Suppressor macrophage treated with lipopolysaccharide for 1 hour (primary cell): ENCODE measurements at regions not wholly inside any gene's neighbourhood (a gene's known extent, or its start where the extent isn't known, plus 50 kb on each side); places are given as distances from the start of the nearest gene placed in this dataset.

Experiments used
- DNase-seq, 3 donors: peaks; one replicate each; pipeline ENCODE4 v3.0.0-alpha.2; 2020 to 2022

- DNase-seq: no peak
Measured at GRCh38 chr4:30350288-30350687, 369.9 kb upstream of the PCDH7 start.

GRCh38 chr4:30354605-30355004, 365.6 kb upstream of the PCDH7 start:
- no peak for DNase-seq

DNA sequence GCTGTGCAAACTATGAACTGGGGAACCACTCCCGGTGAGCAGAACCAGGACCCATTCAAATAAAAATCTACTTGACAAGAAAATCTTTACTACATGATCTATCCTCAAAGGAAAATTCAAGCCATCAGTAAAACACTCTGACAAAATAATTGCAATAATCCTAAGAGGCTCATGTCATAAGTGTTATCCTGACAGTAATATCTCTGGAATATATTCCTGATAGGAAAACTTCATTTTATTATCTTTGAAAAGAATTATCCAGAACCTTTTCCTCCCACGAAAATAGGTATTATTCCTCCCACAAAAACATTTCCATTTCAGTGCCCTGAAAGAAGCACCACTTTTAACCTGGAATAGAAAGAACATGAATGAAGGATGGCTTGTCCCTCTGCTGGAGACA, 357.7 kb upstream of the PCDH7 start:
- DNase-seq: no peak

- DNase-seq: no peak
Measured at GRCh38 chr4:30370105-30370504, 350.1 kb upstream of the PCDH7 start.

- peak; percentile 58 to 63 (median 62) for DNase-seq
Measured at GRCh38 chr4:30380404-30380998, 339.7 kb upstream of the PCDH7 start.

- no peak for DNase-seq
Measured at GRCh38 chr4:30385650-30386049, 334.5 kb upstream of the PCDH7 start.

- DNase-seq: no peak
Measured at GRCh38 chr4:30386266-30386895, 333.8 kb upstream of the PCDH7 start.

DNA sequence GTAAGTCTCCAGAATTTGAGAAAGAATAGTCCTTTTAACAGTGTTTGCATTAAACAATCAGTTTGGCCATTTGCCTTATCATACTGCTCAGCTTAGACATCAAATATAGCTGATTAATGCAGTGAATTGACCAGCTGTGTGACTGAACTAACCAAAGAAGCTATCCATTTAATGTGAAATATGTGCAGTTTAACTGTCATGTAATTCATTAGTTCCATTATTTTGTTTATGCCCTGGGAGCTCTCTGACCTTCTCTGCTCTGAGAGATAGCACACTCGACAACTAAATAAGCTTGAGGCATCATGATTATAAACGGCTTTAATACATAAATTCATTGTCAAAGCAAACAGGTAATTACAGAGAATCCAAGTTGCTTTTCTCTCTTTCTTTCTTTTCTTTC, 324.3 kb upstream of the PCDH7 start:
- DNase-seq: no peak

DNA sequence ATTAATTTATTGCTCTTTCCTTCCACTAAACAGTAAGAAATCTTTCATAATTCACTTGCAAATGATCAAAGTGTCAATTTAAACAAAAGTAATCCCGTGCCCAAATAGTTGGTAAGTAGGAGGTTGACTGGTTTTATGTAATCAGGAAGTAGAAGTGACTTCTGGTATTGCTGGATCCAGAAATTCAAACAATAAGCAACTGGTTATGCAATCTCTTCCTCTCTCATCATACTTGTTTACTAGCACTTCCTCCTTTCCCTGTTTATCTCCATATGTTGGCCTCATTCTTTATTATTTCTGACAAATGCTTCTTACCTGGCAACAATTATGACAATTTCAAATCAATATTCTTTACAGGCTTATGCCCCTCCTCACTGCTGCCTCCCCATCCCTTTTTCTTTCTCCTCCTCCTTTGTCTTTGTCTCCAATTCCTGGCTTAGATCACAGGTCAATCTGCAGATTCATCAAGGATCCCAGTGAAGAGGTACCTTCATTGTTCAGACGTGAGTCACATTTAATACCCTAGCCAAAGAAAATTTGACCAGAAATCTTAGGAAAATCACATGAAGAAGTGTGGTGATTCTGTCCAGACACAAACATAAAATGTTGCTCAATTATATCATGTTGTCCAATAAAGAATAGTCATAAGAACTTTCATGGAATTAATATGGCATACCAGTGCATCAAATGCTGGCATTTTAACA, 323.2 kb upstream of the PCDH7 start:
- peak in 2 of 3 donors; percentile 1 to 3 for DNase-seq

- DNase-seq: no peak
Measured at GRCh38 chr4:30399476-30399875, 320.7 kb upstream of the PCDH7 start.

- DNase-seq: no peak
Measured at GRCh38 chr4:30402276-30402675, 317.9 kb upstream of the PCDH7 start.

DNA sequence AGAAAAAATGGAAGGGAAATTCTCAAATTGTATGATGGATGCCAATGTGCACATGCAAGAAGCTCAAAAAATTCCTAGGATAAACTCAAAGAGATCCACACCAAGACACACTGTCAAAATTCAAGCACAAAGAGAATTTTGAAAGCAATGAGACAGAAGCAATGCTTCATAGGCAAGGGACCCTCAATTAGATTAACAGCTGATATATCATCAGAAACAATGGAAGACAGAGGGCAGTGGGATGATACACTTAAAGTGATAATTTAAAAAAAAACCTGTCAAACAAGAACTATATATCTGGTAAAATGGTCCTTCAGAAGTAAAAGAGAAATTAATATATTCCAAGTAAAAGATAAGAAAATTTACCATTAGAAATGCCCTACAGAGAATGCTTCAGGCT, 306.3 kb upstream of the PCDH7 start:
- no peak for DNase-seq

GRCh38 chr4:30416547-30416946, 303.6 kb upstream of the PCDH7 start:
- DNase-seq: no peak

DNA sequence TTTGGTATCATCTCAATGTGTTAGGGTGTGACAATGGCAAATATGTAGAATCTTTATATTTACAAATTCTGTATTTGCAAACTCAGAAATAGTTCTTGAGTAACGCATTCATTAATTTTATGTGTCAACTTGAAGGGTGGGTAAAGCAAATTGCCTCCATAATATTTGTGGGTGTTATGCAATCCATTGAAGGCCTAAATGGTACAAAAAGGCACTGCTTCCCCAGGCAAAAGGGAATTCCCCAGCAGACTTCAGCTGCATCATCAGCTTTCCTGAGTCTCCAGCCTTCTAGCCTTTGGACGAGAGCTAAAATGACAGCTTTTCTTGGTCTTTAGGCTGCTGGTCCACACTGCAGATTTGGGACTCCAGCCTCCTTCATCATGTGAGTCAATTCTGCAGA, 292.2 kb upstream of the PCDH7 start:
- DNase-seq: no peak

DNA sequence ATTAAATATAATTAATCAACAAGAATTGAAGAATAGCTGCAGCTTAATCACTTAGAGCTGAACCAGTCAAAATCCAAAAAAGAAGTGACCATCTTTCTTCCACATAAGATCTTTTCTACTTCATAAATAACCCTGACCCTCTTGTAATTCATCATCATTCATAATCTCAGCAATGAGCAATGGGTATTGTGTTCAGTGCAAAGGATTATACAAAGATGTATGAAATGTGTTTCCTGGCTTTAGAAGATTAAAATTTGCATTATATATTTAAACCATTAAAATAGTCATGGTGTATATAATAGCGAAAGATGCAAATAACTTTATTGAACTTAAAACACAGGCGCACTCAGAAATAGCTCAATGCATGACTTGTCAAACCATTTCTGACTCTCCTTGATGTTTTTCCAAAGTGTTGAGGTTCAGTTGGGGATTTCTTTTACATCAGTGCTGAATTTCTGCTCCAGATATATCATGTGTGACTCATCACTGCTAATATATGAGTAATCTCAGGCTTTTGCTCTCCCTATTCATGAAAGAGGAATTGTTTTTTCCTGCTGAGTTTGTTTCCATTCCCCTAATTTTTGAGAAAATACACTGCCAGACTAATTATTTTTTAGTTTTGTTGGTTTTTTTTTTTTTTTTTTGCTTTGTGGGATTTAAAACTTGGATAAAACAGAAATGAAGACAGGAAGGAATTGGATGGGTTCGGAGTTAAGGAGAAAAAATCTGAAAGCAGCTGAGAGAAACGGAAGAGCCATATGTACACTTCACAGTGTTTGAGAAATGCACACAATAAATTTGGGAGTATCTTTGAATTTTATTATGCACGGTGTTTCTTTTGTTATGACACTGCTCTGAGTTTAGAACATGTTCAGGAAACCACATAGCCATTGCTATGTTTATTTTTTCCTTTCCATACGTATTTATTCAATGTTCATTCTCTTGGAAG, 290.1 kb upstream of the PCDH7 start:
- peak in 1 of 3 donors; percentile 20 for DNase-seq

GRCh38 chr4:30434656-30435055, 285.5 kb upstream of the PCDH7 start:
- no peak for DNase-seq

DNA sequence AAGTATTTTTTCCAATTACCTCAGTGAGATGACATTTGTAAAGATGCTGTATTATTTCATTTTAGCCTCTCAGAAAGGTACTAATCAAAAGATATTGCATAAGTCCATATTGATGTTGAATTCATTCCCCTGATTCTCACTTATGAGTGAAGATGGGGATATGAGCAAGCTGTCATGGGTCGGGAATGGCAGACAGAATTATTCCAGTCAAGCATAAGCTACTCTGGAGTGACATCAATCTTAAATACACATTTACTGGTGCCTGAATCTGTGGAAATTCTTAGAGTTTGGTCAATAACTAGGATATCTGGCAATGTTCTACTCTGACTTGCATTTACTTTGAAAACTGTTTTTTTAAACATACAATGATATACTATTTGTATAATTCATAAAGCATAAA, 283.8 kb upstream of the PCDH7 start:
- DNase-seq: no peak

DNA sequence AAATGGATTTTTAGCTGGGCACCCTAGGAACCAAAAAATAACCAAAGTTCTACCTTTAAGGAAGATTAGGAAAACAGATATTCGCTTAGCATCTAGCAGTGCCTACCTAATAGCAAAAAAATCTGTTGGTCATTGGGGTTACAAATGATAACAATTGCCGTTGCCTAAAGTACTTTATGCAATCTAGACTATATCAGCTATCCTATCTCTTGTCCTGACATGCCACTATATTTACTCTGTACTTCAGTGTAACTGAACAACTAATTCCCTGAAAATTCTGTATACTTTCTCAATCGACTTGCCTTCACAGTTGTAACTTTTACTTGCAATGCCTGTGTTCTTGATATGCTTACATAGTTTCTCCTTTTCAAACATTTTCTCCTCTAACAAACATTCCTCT, 282.9 kb upstream of the PCDH7 start:
- no peak for DNase-seq

- no peak for DNase-seq
Measured at GRCh38 chr4:30443289-30443688, 276.9 kb upstream of the PCDH7 start.

- no peak for DNase-seq
Measured at GRCh38 chr4:30450474-30450873, 269.7 kb upstream of the PCDH7 start.

- DNase-seq: no peak
Measured at GRCh38 chr4:30454504-30454903, 265.7 kb upstream of the PCDH7 start.

DNA sequence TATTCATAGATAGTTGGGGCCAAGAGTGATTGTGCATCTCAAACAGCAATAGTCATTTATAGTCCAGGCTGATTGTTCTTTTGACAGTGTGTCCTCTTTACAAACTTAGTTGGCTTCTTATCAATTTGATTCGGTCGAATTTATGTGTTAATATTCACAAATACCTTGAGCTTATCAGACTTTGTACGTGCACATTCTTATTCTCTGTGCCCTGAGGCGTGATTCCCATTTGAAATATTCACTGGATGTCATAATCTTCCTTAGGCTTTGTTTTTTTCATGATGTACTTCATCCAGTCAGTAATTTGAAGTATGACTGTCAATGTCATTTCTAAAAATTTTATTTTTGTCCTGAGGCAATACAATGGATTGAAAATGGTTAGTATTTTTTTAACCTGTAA, 263.5 kb upstream of the PCDH7 start:
- DNase-seq: no peak

DNA sequence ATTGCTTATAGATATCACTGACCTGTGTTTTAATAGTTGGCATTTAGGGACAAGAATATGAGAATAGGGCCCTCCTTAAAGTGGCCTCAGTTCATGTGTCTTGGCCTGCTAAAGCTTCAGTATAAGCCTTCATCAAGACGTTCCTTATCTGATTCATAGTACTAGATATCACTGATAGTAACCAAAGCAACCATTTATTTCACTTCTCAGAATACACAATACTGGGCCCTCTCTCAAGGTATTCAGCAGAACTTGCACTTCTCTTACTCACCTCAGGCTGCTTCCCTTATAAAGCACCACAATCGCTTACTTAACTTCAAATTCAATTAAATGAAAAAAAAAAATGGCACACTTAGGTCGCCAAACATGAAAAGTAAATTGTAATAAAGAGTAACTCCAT, 259.4 kb upstream of the PCDH7 start:
- no peak for DNase-seq
